AG08395 (cell line): ENCODE measurements at regions not wholly inside any gene's neighbourhood (a gene's known extent, or its start where the extent isn't known, plus 50 kb on each side); places are given as distances from the start of the nearest gene placed in this dataset.
"Not testable (repeated sequence)": the region's sequence is repeated elsewhere in the genome, so short reads cannot be mapped to it uniquely, and the experiment has no call there.

Experiments
- DNase-seq: peaks from one replicate; pipeline ENCODE4 v3.0.0; 2012; ENCODE audit warnings: mixed read lengths, low spot score

DNA sequence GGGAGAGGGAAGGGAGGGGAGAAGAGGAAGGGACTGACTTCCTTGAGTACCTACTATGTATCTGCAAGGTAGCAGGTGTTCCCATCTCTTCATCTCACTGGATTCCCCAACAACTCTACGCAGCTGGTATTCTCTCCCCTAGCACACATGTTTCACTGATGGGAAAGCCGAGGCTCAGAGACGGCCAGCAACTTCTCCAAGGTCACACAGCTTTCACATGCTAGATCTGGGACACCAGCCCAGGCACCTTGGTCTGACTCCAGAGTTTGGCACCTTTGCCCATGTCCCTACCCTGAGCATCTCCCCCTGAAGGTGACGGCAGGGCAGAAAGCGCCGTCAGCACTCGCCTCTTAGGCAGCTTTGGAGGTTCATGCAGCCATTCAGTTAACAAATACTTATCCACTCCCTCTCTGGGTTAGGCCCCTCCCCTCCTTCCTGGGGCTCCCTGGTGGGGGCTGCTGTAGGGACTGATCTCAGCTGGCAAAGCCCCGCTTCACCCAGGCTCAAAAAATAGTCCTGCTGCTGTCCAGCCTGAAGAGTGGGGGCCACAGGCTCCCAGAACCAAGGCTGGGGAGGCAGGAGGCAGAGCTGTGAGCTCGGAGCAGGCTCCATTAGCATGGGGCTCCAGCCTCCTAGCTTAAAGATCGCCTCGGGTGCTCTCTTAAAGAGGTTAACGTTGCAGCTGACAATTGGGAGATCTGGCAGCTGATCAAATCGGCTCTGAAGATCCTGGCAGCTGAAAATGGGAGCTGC lies 79.4 kb downstream of the IGLL1 start:
- no peak for DNase-seq

DNA sequence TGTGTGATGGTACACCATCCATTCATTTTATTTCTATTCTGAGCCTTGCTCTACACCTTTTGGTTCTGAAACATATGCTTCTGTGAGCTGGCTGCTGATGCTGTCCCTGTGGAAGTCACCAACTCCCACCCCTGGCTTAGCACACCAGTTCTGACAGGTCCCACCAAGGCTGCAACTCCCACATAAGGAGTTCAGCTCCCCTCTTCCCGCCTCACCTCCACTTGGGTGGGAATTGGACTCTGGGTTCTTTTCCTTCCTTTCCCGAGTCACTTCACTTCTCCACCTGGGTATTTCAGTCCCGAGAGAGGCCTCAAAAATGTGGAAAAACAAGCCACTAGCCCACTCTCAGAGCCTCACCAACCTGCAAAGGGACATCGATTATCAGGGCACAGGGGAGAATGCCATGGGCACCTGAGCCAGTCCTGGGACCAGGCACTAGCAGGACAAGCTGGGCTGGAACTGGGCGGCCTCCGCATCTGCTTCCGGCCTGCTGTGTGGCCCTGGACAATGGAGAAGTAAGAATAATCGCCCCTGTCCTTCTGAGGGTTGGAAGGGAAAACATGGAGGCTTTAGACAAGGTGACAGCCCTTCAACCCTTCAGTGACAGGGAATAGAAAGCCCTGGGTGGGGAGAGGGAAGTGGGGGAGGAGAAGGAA lies 80.1 kb downstream of the IGLL1 start:
- no peak for DNase-seq

DNA sequence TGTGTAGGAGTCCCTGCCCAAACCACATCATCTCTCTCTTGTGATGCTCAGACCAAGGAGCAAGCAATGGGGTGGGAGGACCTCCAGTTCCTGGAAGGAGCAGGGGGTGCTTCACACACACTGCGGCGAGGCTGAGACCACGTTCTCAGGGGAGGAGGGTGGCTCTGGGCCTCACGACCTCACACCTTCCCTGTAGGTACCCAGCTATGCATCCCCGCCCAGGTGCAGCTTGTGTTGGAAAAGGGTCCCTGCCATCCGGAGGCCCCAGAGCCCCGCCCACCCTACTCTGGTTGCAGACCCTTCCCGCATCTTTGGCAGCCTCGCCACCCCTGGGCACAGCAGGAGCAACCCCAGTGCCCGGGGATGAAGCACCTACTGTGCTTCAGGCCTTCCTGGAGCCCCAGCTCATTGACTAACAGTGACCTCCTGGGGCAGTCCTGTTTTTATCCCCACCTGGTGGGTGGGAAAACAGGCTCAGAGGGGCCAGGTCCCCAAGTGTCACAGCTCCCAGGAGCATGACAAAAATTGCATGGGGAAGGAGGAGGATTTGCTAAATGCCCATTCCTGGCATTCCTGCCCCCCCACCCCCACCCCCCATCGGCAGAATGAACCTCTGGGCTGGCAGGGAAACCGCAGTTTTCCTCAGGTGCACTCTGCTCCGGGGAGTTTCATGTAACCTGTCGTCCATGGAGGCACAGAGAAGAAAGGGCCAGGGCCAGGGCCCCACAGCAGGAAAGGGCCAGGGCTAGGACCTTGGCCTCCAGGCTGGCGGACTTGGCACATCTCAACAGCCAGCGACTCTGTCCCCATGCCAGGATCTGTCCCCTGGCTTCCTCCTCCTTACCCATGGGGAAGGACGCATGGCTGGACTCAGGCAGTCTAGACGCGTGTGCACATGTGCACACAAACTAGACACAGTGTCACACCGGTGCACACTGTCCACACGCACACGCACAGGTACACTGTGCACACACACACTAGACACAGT lies 81.0 kb downstream of the IGLL1 start:
- DNase-seq, result no peak

DNA sequence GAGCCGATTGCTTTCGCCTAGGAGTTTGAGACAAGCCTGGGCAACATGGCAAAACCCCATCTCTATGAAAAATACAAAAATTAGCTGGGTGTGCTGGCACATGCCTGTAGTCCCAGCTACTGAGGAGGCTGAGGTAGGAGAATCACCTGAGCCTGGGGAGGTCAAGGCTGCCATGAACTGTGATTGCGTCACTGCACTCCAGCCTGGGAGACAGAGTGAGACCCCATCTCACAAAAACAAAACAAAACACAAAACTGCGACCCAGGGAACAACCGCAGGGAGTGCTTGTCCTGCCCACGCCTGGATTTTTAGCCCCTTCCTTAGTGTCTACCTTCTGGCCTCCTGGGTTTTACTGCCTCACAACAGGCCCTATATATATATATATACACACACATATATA lies 82.2 kb downstream of the IGLL1 start:
- DNase-seq, result not testable (repeated sequence)

DNA sequence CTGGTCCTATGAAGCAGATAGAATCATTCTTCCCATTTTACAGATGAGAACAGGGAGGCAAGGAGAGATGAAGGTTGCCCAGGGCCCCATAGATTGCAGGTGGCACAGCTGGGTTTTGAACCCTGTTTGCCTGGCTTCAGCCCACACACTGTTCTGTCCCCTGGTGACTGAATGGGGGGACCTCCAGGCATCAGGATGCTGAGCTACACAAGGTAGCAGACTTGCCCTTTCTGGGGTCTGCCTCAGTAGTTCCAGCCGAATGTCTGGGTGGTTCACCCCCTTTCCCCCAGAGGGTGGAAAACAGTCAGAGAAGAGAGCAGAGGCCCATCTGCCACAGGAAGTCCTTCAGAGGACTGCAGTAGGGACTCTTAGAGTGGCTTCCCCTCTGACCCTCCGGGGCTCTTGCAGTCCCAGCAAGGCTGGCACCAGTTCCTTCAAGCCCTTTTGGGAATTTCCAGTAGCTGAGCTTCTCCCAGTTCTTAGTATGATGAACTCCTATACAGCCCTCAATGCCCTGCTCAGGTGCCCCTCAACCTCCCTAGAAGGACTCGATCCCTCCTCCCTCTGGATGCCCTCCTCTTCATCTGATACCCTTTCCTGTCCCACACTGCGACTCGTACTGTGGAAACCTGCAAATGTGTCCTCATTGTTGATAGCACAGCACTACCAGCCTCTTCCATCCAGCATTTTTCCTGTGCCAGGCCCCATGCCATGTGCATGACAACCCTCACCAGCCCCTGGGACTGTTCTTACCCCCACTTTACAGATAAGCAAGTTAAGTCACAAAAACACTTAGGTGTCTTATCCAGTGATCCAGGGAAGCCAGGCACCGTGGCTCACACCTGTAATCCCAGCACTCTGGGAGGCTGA lies 82.8 kb downstream of the IGLL1 start:
- no peak for DNase-seq

DNA sequence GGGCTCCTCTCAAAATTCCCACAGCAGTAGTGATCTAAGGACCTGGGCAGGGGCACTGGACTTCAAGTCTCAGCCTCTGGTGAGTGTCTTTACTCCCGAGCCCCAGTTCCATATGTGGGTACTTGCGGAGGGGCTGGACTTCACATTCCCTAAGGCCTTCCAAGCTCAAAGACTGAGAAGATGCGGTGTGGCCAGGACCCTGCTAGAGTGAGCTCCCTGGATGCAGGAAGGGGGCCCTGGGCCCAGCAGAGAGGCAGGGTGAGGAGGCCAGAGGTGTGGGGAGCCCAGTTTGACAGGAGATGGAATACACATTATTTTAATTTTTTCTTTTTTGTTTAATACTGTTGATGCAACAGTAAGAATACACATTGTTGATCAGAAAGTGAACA lies 83.7 kb downstream of the IGLL1 start:
- DNase-seq, result no peak

DNA sequence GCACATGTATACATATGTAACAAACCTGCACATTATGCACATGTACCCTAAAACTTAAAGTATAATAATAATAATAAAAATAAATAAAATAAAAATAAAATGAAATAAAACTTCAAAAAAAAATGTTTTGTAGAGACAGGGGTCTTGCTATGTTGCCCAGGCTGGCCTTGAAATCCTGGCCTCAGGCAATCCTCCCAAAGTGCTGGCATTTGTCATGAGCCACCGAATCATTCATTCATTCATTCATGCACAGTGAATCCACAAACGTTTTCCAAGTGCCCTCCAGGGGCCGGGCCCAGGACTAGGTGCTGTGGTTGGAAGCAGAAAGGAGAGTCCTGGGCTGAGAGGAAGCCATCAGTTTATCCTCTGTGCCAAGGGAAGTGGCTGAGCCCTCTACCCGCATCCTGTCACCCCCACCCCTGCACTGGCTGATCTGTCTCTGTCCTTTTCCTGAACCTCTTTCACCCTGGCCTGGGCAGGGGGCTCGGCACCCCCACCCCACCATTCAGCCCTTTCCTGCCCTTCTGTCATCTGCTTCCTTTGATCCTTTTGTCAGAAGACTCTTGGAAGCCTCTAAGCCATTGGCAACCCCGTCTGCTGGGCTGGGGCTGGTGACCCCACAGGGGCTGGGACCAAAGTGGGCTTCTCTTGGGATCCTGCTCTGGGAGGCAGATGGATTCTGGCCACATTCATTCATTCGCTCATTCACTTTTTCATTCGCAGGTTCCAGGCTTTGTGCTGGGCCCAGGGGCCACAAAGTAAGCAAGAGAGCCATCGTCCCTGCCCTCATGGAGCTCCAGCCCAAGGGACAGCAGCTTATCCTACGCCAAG lies 84.3 kb downstream of the IGLL1 start:
- DNase-seq, result no peak

DNA sequence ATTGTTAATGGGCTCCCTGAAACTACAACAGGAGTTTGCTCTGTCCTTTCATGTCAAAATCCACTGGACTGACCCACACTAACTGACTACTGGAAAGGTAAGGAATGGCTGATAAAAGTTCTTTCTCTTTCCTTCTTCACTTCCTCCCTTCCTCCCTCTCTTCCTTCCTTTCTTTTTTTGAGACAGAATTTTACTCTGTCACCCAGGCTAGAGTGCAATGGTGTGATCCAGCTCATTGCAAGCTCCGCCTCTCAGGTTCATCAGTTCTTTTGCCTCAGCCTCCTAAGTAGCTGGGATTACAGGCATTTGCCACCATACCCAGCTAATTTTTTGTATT lies 85.2 kb downstream of the IGLL1 start:
- DNase-seq, result no peak

DNA sequence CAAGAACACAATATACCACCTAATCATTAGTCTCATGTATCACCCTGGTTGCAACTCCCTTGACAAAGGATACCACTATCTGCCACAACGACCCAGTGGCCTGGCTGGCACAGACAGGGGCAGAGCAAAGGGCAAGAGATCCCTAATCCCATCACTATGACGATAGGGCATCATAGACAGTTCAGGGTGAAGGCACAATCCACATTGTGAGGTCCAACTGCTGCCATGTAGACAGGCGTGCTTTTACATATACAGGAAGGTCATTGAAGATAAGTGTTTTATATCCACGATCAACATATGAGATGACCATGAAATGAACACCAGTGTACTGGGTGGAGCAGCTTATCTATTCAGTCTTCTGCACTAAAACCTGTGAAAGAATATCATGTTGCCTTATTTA lies 94.6 kb downstream of the IGLL1 start:
- DNase-seq, result no peak

DNA sequence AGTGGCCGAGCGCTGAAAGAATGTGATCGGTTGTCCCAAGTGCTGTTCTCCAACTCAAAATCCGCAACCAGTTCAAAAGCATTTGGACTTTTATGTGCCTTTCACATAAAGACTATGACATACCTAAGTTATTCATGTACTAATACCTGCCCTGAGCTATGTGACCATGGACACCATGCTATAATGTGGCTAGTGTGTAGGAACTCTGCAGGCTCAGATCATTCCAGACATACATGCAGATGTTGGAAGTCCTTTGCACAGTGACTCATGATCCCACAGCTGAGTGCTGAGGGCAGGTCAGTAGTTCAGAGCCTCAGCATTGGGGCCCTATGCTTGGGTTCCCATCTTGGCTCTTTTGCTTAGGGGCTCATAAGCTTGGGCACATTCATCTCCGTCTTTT lies 95.4 kb downstream of the IGLL1 start:
- DNase-seq, result no peak

DNA sequence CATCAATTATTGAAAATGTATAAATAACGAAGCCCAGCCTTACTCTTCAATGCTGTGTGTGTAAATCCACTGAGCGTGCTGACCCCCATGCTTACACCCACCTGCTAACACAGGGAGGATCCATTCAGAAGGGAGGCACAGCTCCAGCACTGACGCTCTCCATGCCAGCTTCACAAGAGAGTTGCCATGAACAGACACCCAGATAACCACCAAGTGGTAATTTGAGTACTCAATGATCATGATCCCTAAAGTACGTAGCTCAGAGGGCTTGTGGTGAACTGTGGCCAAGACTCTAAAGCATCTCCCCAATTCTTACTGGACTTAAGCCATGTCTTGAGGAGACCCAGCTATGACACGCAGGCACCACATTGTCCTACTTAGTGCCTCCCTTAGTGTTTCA lies 98.7 kb downstream of the IGLL1 start:
- DNase-seq, result no peak

DNA sequence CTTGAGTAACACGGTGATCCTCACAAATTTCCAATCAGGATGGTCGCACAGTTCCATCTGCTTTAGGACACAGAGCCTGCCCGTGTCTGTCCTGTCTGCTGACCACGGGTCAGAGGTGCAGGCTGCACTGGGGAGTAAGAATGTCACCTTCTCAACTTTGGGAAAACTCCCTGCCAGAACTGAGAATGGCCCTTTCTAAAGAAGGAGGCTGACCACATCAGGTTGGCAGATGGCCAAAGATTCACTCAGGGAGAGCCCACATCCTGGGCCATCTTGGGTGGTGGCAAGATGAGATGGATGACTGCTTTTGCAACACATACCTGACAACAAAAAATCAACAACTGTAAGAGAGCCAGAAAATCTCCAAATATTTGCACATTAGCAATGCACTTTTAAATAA lies 101.9 kb downstream of the IGLL1 start:
- no peak for DNase-seq

DNA sequence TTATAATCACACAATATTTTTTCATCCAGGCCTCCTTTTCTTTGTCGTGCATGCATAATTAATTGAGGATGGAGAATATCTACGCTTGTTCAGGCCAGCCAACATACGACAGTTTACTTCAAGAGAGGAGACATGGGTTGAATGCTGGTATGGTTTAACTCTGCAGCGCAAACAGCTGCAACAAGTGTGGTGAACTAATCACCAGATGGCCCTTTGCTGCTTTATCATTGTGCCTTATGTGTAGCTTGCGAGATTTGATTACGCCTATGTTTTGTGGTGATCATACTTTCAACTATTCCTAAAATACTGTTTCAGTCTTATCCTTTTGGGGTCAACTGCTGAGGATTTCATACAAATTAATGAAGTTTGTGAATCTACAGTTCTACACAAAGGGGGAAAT lies 105.6 kb downstream of the IGLL1 start:
- DNase-seq, result not testable (repeated sequence)

DNA sequence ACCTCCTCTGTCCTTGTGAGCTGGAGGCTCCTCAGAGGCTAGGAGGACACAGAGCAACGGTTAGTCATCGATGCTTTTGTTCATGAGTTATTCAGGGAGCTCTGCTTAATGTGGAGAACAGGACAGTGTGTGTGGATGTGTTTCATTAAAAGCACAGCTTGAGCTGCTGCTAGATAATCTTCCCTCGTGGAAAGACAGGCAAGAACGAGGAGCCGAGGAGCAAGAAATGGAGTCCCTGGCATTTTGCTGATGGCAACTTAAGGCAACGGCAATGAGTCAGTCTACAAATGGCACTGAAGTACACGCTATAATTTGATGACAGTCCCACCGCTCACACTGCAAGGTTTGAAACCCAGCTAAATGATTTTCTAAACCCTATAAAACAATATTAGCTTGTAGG lies 106.2 kb downstream of the IGLL1 start:
- no peak for DNase-seq

DNA sequence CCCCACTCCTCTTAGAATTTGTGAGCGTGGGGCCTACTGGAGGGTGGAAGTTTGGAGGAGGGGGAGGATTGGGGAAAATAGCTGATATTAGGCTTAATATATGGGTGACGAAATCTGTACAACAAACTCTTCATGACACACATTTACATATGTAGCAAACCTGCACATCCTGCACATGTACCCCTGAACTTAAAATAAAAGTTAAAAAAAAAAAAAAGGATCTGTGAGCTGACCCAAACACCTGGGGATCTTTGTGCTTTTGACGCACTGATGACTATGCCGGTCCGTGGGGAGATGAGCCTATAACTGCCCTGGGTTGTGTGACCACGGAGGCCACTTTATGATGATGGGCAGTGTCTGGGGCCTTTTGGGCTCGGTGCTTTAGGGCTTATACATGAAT lies 107.7 kb downstream of the IGLL1 start:
- not testable (repeated sequence) for DNase-seq

DNA sequence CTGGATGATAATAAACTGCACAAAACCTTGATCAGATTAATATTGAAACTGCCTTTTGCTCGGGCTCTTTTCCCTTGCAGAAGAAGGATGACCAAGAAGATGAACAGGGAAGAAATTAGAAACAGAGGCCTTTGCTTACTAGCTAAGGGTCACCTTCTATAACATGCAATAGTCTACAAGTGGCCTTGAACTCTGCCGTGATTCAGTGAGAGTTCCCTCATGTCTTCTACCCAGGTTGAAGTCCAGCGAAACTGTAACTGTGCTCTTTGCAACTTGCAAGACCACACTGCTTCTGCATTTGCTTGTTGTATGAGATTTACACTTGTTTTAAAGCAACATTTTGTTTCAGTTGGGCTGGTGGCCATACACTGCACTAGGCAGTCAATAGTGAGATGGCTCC lies 108.4 kb downstream of the IGLL1 start:
- no peak for DNase-seq

DNA sequence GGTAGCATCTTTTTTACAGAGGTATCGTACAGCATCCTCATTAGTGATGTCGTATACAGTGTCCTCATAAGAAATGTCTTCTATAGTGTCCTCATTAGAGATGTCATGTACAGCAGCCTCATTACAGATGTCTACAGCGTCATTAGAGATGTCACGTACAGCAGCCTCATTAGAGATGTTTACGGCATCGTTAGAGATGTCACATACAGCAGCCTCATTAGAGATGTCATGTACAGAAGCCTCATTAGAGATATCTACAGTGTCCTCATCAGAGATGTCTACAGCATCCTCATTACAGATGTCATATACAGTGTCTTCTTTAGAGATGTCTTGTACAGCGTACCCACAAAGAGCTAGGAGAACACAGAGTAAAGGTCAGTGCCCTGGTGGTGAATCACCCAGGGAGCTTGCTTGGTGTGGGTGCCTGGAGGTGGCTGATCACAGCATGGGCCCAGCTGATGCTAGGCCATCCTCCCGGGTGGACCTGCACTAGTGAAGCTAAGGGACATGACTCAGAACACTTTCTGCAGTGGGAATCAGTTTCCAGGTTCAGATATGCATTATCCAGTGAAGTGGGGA lies 109.2 kb downstream of the IGLL1 start:
- no peak for DNase-seq

DNA sequence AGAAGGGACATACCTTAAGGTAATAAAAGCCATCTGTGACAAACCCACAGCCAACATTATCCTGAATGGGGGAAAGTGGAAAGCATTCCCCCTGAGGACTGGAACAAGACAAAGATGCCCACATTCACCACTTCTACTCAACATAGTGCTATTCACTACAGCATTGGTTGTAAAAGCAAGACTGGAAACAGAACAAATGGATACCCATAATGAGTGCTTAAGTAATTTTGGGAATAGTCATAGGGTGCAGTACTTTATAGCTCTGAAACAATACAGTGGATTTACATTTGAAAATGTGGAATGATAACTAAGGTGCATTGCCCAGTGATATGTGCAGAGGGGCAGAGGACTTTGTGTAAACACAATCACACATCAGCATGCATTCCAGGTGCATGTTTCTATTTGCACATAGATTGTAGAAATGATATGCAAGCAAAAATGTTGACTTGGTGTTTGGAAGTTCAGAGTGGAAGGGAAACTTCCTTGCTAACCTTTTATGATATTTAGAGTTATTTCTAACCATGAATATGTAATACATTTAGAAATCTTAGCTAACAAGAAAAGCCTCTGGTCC lies 112.3 kb downstream of the IGLL1 start:
- DNase-seq, result no peak

DNA sequence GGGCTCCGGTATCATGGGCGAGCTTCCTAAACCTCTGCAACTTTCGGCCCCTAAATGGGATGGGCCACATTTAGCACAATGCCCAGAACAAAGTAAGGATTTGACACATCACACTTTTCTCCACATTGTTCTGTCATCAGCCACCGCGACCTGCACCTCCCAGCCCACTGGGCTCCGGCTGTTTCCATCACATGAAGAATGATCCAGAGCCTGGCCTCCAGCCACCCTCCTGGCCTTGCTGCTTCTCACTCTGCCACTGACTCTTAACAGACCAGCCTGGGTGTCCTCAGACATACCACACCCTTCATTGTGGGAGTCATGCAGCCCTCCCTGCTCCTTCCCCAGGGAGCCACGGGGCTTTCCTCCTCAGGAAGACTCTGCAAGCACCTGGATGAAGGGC lies 113.7 kb downstream of the IGLL1 start:
- DNase-seq, result no peak

DNA sequence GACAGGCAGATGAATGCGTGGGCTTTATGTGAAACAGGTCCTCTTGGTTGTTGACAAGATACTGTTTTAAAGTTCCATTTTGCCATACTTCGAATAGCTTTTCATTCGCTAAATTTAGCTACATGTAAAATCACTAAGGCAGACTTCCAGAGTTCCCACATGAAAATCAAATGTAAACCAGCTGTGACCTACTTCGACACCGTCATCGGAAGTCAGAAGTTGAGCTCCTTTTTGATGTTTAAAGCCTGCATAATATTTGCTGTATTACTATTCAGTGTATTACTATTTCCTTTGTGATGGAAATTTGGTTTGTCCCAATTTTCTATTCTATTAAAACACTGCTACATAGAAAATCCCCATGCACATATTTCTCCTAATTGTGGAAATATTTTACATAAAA lies 115.3 kb downstream of the IGLL1 start:
- not testable (repeated sequence) for DNase-seq
